Astrocyte (in vitro differentiated cells and primary cell): ENCODE measurements at regions not wholly inside any gene's neighbourhood (a gene's known extent, or its start where the extent isn't known, plus 50 kb on each side); places are given as distances from the start of the nearest gene placed in this dataset.
A peak's percentile ranks its signal among the peaks of the same experiment; 100 is the strongest.

ENCODE experiments used
- DNase-seq: peaks from one replicate; pipeline ENCODE4 v3.0.0-alpha.2; 2010; ENCODE audit warnings: low read depth
- FAIRE-seq: peaks from 2 replicates; lab custom pipeline; 2011; peaks lifted over from hg19 to GRCh38; lab: Jason Lieb, UNC
- H2AFZ ChIP-seq: 2 replicates; pipeline ENCODE4 v1.6.0; 2012; ENCODE audit warnings: low read depth, low read length, inconsistent platforms
- H3K27ac ChIP-seq: 2 replicates; pipeline ENCODE4 v1.5.1; 2011; ENCODE audit warnings: low read depth, low read length, inconsistent platforms
- H3K27me3 ChIP-seq: 2 replicates; pipeline ENCODE4 v1.6.0; 2011; ENCODE audit warnings: low read length, inconsistent platforms; ENCODE audit not compliant: insufficient read depth
- H3K36me3 ChIP-seq: 2 replicates; pipeline ENCODE4 v1.5.1; 2011; ENCODE audit warnings: low read length, inconsistent platforms; ENCODE audit not compliant: insufficient read depth
- H3K4me1 ChIP-seq: 2 replicates; pipeline ENCODE4 v1.5.1; 2011; ENCODE audit warnings: low read length, inconsistent platforms; ENCODE audit not compliant: insufficient read depth
- H3K4me2 ChIP-seq: 2 replicates; pipeline ENCODE4 v1.6.0; 2012; ENCODE audit warnings: low read length, inconsistent platforms
- H3K4me3 ChIP-seq: 2 replicates; pipeline ENCODE4 v1.5.1; 2011; ENCODE audit warnings: low read depth, mild to moderate bottlenecking, low read length, inconsistent platforms; ENCODE audit not compliant: insufficient read depth
- H3K79me2 ChIP-seq: 2 replicates; pipeline ENCODE4 v1.6.0; 2012; ENCODE audit warnings: mild to moderate bottlenecking, low read length, inconsistent platforms; ENCODE audit not compliant: insufficient read depth
- H3K9ac ChIP-seq: 2 replicates; pipeline ENCODE4 v1.6.0; 2012; ENCODE audit warnings: mild to moderate bottlenecking, low read length, inconsistent platforms
- H3K9me3 ChIP-seq: 2 replicates; pipeline ENCODE4 v1.5.1; 2012; ENCODE audit warnings: low read depth, mild to moderate bottlenecking, low read length, inconsistent platforms; ENCODE audit not compliant: insufficient read depth
- H4K20me1 ChIP-seq: 2 replicates; pipeline ENCODE4 v1.6.0; 2012; ENCODE audit warnings: low read length, inconsistent platforms; ENCODE audit not compliant: insufficient read depth
- H3K27ac Mint-ChIP-seq: one replicate; pipeline ENCODE4 v1.8.0; 2021; ENCODE audit warnings: mild to moderate bottlenecking, mixed read lengths; ENCODE audit not compliant: unreplicated experiment
- H3K27me3 Mint-ChIP-seq: one replicate; pipeline ENCODE4 v1.8.0; 2021; ENCODE audit warnings: low read depth, mixed read lengths; ENCODE audit not compliant: unreplicated experiment
- H3K36me3 Mint-ChIP-seq: one replicate; pipeline ENCODE4 v1.8.0; 2021; ENCODE audit warnings: low read depth, mixed read lengths; ENCODE audit not compliant: unreplicated experiment
- H3K4me1 Mint-ChIP-seq: one replicate; pipeline ENCODE4 v1.8.0; 2021; ENCODE audit warnings: low read depth, mixed read lengths; ENCODE audit not compliant: unreplicated experiment
- H3K4me3 Mint-ChIP-seq: one replicate; pipeline ENCODE4 v1.8.0; 2021; ENCODE audit warnings: mild to moderate bottlenecking, moderate library complexity, mixed read lengths; ENCODE audit not compliant: unreplicated experiment
- H3K9me3 Mint-ChIP-seq: one replicate; pipeline ENCODE4 v1.8.0; 2021; ENCODE audit warnings: mild to moderate bottlenecking, mixed read lengths; ENCODE audit not compliant: unreplicated experiment
- CTCF ChIP-seq: IDR thresholded peaks from 2 replicates; pipeline ENCODE4 v1.5.1; 2011; ENCODE audit warnings: low read depth, mild to moderate bottlenecking, inconsistent platforms, low read length, moderate library complexity; ENCODE audit not compliant: insufficient read depth
- EZH2 ChIP-seq: IDR thresholded peaks from 2 replicates; pipeline ENCODE4 v1.6.1; 2012; ENCODE audit warnings: mild to moderate bottlenecking, low read length, inconsistent platforms; ENCODE audit not compliant: insufficient read depth

- Histone ChIP-seq H3K27me3 (no peaks in the 10 kb centered on the region), H3K4me1 (peaks cover 18% of the 10 kb centered on the region), H3K4me3 (no peak overlapping the region), H3K36me3 (no peaks in the 10 kb centered on the region), H3K27ac (no peak overlapping the region), H3K4me2 (no peak overlapping the region), H3K79me2 (no peaks in the 10 kb centered on the region), H3K9ac (no peak overlapping the region), H2AFZ (no peak overlapping the region), H4K20me1 (no peaks in the 10 kb centered on the region), H3K9me3 (no peaks in the 10 kb centered on the region)
- H3K4me1 Mint-ChIP-seq = peaks cover 42% of the 10 kb centered on the region
- peaks cover 5% of the 10 kb centered on the region for H3K36me3 Mint-ChIP-seq
- DNase-seq (no peak), FAIRE-seq (no peak)
- H3K27ac Mint-ChIP-seq = no peak overlapping the region
- H3K9me3 Mint-ChIP-seq = no peaks in the 10 kb centered on the region
- no peak overlapping the region for H3K4me3 Mint-ChIP-seq
- no peaks in the 10 kb centered on the region for H3K27me3 Mint-ChIP-seq
- no peak for TF ChIP-seq EZH2
- no peak for TF ChIP-seq CTCF
These were observed 325.7 kb upstream of the WWC1 start for GRCh38 chr5:167965710-167966109.

GRCh38 chr5:167966979-167967378, 324.5 kb upstream of the WWC1 start:
- TF ChIP-seq CTCF (no peak), EZH2 (no peak)
- DNase-seq = no peak

GRCh38 chr5:167967494-167968177, 323.8 kb upstream of the WWC1 start:
- Histone ChIP-seq H3K27ac (no peak overlapping the region), H3K36me3 (no peaks in the 10 kb centered on the region), H3K79me2 (no peaks in the 10 kb centered on the region), H3K9me3 (no peaks in the 10 kb centered on the region), H3K4me2 (peak overlapping the region; percentile 13), H3K27me3 (no peaks in the 10 kb centered on the region), H4K20me1 (no peaks in the 10 kb centered on the region), H3K4me1 (peaks cover 18% of the 10 kb centered on the region), H2AFZ (peak overlapping the region; percentile 28), H3K4me3 (no peak overlapping the region), H3K9ac (peak overlapping the region; percentile 36)
- no peaks in the 10 kb centered on the region for H3K27me3 Mint-ChIP-seq
- H3K27ac Mint-ChIP-seq = peak overlapping the region; percentile 38
- H3K4me1 Mint-ChIP-seq = peaks cover 50% of the 10 kb centered on the region
- TF ChIP-seq EZH2 = no peak
- TF ChIP-seq CTCF = no peak
- peak; percentile 80 for DNase-seq
- peaks cover 5% of the 10 kb centered on the region for H3K36me3 Mint-ChIP-seq
- H3K4me3 Mint-ChIP-seq = no peak overlapping the region
- peaks cover 2% of the 10 kb centered on the region for H3K9me3 Mint-ChIP-seq
- FAIRE-seq = no peak

More at GRCh38 chr5:167966979-167967378, 324.5 kb upstream of the WWC1 start:
- Histone ChIP-seq H4K20me1 (no peaks in the 10 kb centered on the region), H3K9ac (no peak overlapping the region), H3K27me3 (no peaks in the 10 kb centered on the region), H3K79me2 (no peaks in the 10 kb centered on the region), H3K4me3 (no peak overlapping the region), H3K36me3 (no peaks in the 10 kb centered on the region), H2AFZ (no peak overlapping the region), H3K9me3 (no peaks in the 10 kb centered on the region), H3K27ac (no peak overlapping the region), H3K4me2 (no peak overlapping the region), H3K4me1 (peaks cover 18% of the 10 kb centered on the region)
- Mint-ChIP-seq H3K9me3 (peaks cover 2% of the 10 kb centered on the region), H3K27ac (no peak overlapping the region), H3K4me3 (no peak overlapping the region), H3K27me3 (no peaks in the 10 kb centered on the region), H3K36me3 (peaks cover 5% of the 10 kb centered on the region), H3K4me1 (peaks cover 50% of the 10 kb centered on the region)
- no peak for FAIRE-seq
